ENCODE measurements at regions not wholly inside any gene's neighbourhood (a gene's known extent, or its start where the extent isn't known, plus 50 kb on each side); places are given as distances from the start of the nearest gene placed in this dataset.
"Not testable (repeated sequence)": the region's sequence is repeated elsewhere in the genome, so short reads cannot be mapped to it uniquely, and the experiment has no call there.

DNA sequence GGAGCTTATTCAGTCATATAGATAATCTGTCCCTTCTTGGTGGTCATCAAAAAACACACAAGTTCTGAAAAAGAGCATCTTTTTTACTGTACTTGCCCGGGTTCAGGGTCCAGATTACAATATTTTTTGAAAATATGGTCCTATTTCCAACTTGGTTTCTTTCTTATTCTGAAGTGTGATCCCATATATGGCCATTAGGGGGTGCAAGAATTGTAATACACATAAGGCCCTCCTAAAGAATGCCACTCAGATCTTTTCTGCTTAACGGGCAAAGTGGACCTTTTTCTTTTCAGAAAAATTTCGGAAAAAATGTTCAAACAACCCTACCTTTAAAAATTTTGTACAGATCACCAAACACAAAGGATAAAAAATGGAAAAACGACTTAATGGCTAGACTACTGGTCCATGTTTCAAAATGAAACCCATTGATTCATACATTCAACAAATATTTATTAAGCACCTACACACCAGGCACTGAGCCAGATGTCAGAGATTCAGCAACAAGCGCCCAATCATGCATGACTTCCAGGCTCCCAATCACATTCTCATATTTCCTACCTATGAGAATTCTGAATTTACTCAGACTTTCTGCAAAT, 102.0 kb upstream of the MYRIP start:
- Histone ChIP-seq H3K9me3 (ENCODE audit: low read length) (no peaks in the 10 kb centered on the region), H3K27me3 (ENCODE audit: insufficient read depth, low read depth, low read length) (no peaks in the 10 kb centered on the region), H3F3A (ENCODE audit: insufficient read depth, low read length, poor library complexity, severe bottlenecking) (no peaks in the 10 kb centered on the region), H3K27ac (ENCODE audit: low read length) (no peak overlapping the region), H3K4me3 (ENCODE audit: low read length) (no peak overlapping the region), H3K36me3 (ENCODE audit: insufficient read depth, low read length) (no peaks in the 10 kb centered on the region), H3K4me2 (ENCODE audit: low read length) (no peak overlapping the region), H3K79me2 (replicated peaks; ENCODE audit: insufficient read depth, low read length) (no peaks in the 10 kb centered on the region), H2AFZ (ENCODE audit: low read depth, low read length) (no peak overlapping the region), H4K20me1 (ENCODE audit: insufficient read depth) (no peaks in the 10 kb centered on the region), H3K9me2 (ENCODE audit: insufficient read depth, low read length) (no peaks in the 10 kb centered on the region), H3K9ac (ENCODE audit: low read length) (no peak overlapping the region)
- TF ChIP-seq, protein P1, sequence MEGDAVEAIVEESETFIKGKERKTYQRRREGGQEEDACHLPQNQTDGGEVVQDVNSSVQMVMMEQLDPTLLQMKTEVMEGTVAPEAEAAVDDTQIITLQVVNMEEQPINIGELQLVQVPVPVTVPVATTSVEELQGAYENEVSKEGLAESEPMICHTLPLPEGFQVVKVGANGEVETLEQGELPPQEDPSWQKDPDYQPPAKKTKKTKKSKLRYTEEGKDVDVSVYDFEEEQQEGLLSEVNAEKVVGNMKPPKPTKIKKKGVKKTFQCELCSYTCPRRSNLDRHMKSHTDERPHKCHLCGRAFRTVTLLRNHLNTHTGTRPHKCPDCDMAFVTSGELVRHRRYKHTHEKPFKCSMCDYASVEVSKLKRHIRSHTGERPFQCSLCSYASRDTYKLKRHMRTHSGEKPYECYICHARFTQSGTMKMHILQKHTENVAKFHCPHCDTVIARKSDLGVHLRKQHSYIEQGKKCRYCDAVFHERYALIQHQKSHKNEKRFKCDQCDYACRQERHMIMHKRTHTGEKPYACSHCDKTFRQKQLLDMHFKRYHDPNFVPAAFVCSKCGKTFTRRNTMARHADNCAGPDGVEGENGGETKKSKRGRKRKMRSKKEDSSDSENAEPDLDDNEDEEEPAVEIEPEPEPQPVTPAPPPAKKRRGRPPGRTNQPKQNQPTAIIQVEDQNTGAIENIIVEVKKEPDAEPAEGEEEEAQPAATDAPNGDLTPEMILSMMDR (IDR thresholded peaks at IDR 0.05; ENCODE audit: poor library complexity, severe bottlenecking) = peak; percentile 57
- TF ChIP-seq RAD21 (conservative IDR thresholded peaks at IDR 0.05) (peak; percentile 50), TAF1 (IDR thresholded peaks at IDR 0.05; ENCODE audit: low read depth) (no peak), EP300 (conservative IDR thresholded peaks at IDR 0.05; ENCODE audit: poor library complexity, severe bottlenecking) (no peak), SMC3 (conservative IDR thresholded peaks at IDR 0.05; ENCODE audit: poor library complexity) (peak; percentile 58), POLR2AphosphoS5 (IDR thresholded peaks at IDR 0.05) (no peak), EZH2 (IDR thresholded peaks at IDR 0.05; ENCODE audit: borderline replicate concordance, insufficient read depth, low read length, poor library complexity, severe bottlenecking) (no peak), MXI1 (conservative IDR thresholded peaks at IDR 0.05; ENCODE audit: poor library complexity, severe bottlenecking) (no peak)
- TF ChIP-seq, protein P2, sequence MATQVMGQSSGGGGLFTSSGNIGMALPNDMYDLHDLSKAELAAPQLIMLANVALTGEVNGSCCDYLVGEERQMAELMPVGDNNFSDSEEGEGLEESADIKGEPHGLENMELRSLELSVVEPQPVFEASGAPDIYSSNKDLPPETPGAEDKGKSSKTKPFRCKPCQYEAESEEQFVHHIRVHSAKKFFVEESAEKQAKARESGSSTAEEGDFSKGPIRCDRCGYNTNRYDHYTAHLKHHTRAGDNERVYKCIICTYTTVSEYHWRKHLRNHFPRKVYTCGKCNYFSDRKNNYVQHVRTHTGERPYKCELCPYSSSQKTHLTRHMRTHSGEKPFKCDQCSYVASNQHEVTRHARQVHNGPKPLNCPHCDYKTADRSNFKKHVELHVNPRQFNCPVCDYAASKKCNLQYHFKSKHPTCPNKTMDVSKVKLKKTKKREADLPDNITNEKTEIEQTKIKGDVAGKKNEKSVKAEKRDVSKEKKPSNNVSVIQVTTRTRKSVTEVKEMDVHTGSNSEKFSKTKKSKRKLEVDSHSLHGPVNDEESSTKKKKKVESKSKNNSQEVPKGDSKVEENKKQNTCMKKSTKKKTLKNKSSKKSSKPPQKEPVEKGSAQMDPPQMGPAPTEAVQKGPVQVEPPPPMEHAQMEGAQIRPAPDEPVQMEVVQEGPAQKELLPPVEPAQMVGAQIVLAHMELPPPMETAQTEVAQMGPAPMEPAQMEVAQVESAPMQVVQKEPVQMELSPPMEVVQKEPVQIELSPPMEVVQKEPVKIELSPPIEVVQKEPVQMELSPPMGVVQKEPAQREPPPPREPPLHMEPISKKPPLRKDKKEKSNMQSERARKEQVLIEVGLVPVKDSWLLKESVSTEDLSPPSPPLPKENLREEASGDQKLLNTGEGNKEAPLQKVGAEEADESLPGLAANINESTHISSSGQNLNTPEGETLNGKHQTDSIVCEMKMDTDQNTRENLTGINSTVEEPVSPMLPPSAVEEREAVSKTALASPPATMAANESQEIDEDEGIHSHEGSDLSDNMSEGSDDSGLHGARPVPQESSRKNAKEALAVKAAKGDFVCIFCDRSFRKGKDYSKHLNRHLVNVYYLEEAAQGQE (IDR thresholded peaks at IDR 0.05; ENCODE audit: borderline replicate concordance) = no peak

DNA sequence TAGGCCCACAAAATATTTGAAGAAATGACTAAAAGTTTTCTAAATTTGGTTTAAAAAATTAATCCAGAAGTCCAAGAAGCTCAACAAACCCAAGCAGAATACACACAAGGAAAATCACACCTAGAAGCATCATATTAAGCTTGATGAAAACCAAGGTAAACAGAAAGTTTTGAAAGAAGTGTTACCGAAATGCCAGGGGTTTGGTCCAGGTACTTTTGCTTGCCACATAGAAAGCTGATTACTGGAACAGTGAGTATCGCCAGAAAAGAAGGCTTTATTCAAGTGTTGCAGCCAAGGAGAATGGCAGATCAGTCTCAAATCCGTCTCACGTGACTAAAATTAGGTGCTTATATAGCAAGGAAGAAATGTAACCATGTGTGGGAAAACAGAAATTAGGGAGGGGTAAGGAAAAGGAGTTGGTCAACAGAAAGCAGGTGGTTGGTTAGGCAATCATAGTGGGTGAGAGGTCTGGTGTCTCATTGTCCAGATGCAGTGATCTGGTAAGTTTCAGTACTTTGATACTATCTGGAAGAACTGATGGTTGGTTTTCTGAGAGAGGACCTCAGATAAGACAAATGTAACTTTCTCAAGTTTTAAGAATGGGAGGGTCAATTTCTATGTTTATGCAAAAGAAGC, 96.9 kb upstream of the MYRIP start:
- H3K9me2 ChIP-seq (ENCODE audit: insufficient read depth, low read length) = no peaks in the 10 kb centered on the region
- TF ChIP-seq EP300 (conservative IDR thresholded peaks at IDR 0.05; ENCODE audit: poor library complexity, severe bottlenecking) (no peak), TAF1 (IDR thresholded peaks at IDR 0.05; ENCODE audit: low read depth) (no peak), POLR2AphosphoS5 (IDR thresholded peaks at IDR 0.05) (no peak)
- no peak overlapping the region for H3K4me2 ChIP-seq (ENCODE audit: low read length)
- H3F3A ChIP-seq (ENCODE audit: insufficient read depth, low read length, poor library complexity, severe bottlenecking) = no peaks in the 10 kb centered on the region
- H3K9me3 ChIP-seq (ENCODE audit: low read length) = no peaks in the 10 kb centered on the region
- H4K20me1 ChIP-seq (ENCODE audit: insufficient read depth) = no peaks in the 10 kb centered on the region
- no peaks in the 10 kb centered on the region for H3K27me3 ChIP-seq (ENCODE audit: insufficient read depth, low read depth, low read length)
- H3K4me3 ChIP-seq (ENCODE audit: low read length) = no peak overlapping the region
- H3K9ac ChIP-seq (ENCODE audit: low read length) = no peak overlapping the region
- H3K36me3 ChIP-seq (ENCODE audit: insufficient read depth, low read length) = no peaks in the 10 kb centered on the region
- no peaks in the 10 kb centered on the region for H3K79me2 ChIP-seq (replicated peaks; ENCODE audit: insufficient read depth, low read length)
- H2AFZ ChIP-seq (ENCODE audit: low read depth, low read length) = no peak overlapping the region
- H3K27ac ChIP-seq (ENCODE audit: low read length) = no peak overlapping the region

DNA sequence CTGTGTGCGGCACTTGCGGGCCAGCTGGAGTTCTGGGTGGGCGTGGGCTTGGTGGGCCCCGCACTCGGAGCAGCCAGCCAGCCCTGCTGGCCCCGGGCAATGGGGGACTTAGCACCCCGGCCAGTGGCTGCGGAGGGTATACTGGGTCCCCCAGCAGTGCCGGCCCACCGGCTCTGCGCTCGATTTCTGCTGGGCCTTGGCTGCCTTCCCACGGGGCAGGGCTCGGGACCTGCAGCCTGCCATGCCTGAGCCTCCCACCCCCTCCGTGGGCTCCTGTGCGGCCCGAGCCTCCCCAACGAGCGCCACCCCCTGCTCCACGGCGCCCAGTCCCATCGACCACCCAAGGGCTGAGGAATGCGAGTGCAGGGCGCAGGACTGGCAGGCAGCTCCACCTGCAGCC, 96.1 kb upstream of the MYRIP start:
- H3K9me2 ChIP-seq (ENCODE audit: insufficient read depth, low read length); H3F3A ChIP-seq (ENCODE audit: insufficient read depth, low read length, poor library complexity, severe bottlenecking); H3K9me3 ChIP-seq (ENCODE audit: low read length); H3K27me3 ChIP-seq (ENCODE audit: insufficient read depth, low read depth, low read length); H3K4me2 ChIP-seq (ENCODE audit: low read length); H2AFZ ChIP-seq (ENCODE audit: low read depth, low read length); H3K79me2 ChIP-seq (replicated peaks; ENCODE audit: insufficient read depth, low read length); H4K20me1 ChIP-seq (ENCODE audit: insufficient read depth); H3K36me3 ChIP-seq (ENCODE audit: insufficient read depth, low read length); H3K9ac ChIP-seq (ENCODE audit: low read length); H3K4me3 ChIP-seq (ENCODE audit: low read length); H3K27ac ChIP-seq (ENCODE audit: low read length): not testable (repeated sequence)

Data from neural cell (in vitro differentiated cells).